Body of pancreas (tissue), 4 donors: ENCODE measurements at regions not wholly inside any gene's neighbourhood (a gene's known extent, or its start where the extent isn't known, plus 50 kb on each side); places are given as distances from the start of the nearest gene placed in this dataset.

Experiments
- ATAC-seq: fragments of 150-250 bp; one replicate; pipeline ENCODE4 v1.9.1; 2016
- DNase-seq, 4 donors: peaks; one replicate each; pipeline ENCODE4 v3.0.0-alpha.2; 2019
- H3K27ac ChIP-seq, 4 donors: fragments of 200-600 bp; sonication (generic); 1 replicate in 3 of 4; 2 replicates in 1 of 4; pipeline versions ENCODE4 v1.5.1 to v1.6.1; 2016 to 2019; ENCODE audit warnings: mild to moderate bottlenecking in 1 of 4, mixed read lengths in 1 of 4, moderate library complexity in 1 of 4
- H3K27me3 ChIP-seq, 2 donors: fragments of 200-600 bp; sonication (generic); one replicate each; pipeline ENCODE4 v1.6.0; 2016; ENCODE audit warnings: mild to moderate bottlenecking in 1 of 2
- H3K36me3 ChIP-seq, 2 donors: fragments of 200-600 bp; sonication (generic); replicated peaks in 1 of 2; 2 replicates each; pipeline ENCODE4 v1.5.1; 2016; ENCODE audit warnings: low read depth in 2 of 2; ENCODE audit not compliant: insufficient read depth in 1 of 2
- H3K4me1 ChIP-seq: fragments of 200-600 bp; sonication (generic); one replicate; pipeline ENCODE4 v1.6.0; 2016
- H3K4me3 ChIP-seq, 2 donors: fragments of 200-600 bp; sonication (generic); 1 replicate in 1 of 2; 2 replicates in 1 of 2; pipeline ENCODE4 v1.5.1; 2016 to 2019
- H3K9me3 ChIP-seq, 3 donors: fragments of 200-600 bp; sonication (generic); 1 replicate in 2 of 3; 2 replicates in 1 of 3; pipeline ENCODE4 v1.5.1; 2016
- POLR2A ChIP-seq, 3 donors: fragments of 450-650 bp; IDR thresholded peaks; one replicate each; pipeline ENCODE4 v1.6.1; 2016; ENCODE audit warnings: antibody characterized with exemption in 3 of 3, mild to moderate bottlenecking in 2 of 3
- WGBS, 2 donors: methylation state at CpG; one replicate each; pipeline ENCODE4 v1.1.5; 2017; 5-methylcytosine and 5-hydroxymethylcytosine counted together
- intact Hi-C: fragments of 100-400 bp; cut with DNase I; formaldehyde crosslinking; loops from one replicate; pipeline ENCODE4 v1.15.1; 2023
- TF ChIP-seq, protein P1 (sequence below), 7 experiments: fragments of 450-650 bp in 4 of 7; fragments of 200-600 bp in 3 of 7; sonication (generic) in 3 of 7; IDR thresholded peaks; one replicate each; pipeline ENCODE4 v1.5.1; 2016 to 2019; ENCODE audit warnings: antibody characterized with exemption in 7 of 7

DNA sequence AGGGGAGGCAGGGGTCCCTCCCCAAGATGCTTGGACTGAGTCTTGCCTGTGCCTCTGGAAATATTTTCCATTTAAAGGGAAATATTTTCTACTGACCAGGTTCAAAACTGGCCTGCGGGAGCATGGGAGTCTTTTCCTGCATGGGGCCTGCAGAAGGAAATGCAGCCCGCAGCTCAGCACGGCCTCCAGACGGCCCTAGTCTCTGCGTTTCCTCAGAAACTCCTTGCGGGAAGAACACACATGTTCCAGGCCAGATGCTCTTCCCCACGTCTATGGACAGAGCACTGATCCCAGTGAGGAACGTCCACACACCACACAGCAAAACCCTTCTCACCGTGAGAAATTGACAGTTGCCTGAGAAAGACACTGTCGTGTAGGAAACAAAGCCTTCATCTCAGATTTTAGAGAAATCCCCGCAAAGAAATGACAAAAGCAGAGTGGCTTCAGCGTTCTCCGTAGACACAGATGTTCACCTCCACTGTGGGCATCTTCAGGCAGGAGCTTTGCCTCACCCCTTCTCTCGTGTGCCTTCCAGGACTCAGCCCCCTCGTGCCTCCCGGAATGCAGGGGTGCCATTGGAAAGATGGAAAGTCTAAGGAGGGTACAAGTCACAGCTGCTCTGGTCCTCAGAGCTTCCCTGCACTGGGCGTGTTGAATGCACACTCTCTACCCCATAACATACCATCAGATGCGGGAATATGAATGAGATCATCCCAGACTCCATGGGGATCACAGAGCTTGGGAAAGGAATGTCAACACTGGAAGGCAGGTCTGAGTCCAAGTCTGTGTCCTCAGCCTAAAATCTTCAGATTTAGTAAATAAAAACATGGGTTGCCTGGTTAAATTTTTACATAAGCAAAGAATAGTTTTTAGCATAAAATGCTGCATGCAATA is 438.7 kb upstream of the SALL3 start:
- H3K4me1 ChIP-seq = peaks cover 20% of the 10 kb centered on the region
- no peak for DNase-seq
- no peak overlapping the region for H3K4me3 ChIP-seq
- H3K36me3 ChIP-seq = no peaks in the 10 kb centered on the region
- ATAC-seq = no peak
- no peaks in the 10 kb centered on the region for H3K27me3 ChIP-seq
- no peaks in the 10 kb centered on the region for H3K9me3 ChIP-seq
- intact Hi-C loops = no loop called here
- no peak for TF ChIP-seq POLR2A (IDR thresholded peaks at IDR 0.05)
- TF ChIP-seq, protein P1, sequence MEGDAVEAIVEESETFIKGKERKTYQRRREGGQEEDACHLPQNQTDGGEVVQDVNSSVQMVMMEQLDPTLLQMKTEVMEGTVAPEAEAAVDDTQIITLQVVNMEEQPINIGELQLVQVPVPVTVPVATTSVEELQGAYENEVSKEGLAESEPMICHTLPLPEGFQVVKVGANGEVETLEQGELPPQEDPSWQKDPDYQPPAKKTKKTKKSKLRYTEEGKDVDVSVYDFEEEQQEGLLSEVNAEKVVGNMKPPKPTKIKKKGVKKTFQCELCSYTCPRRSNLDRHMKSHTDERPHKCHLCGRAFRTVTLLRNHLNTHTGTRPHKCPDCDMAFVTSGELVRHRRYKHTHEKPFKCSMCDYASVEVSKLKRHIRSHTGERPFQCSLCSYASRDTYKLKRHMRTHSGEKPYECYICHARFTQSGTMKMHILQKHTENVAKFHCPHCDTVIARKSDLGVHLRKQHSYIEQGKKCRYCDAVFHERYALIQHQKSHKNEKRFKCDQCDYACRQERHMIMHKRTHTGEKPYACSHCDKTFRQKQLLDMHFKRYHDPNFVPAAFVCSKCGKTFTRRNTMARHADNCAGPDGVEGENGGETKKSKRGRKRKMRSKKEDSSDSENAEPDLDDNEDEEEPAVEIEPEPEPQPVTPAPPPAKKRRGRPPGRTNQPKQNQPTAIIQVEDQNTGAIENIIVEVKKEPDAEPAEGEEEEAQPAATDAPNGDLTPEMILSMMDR (IDR thresholded peaks at IDR 0.05) = no peak
- peak overlapping the region in 1 of 4 donors; percentile 7 for H3K27ac ChIP-seq
- WGBS, 2 donors = 40 to 46% methylated on average over 16 to 18 of the region's 18 CpGs

DNA sequence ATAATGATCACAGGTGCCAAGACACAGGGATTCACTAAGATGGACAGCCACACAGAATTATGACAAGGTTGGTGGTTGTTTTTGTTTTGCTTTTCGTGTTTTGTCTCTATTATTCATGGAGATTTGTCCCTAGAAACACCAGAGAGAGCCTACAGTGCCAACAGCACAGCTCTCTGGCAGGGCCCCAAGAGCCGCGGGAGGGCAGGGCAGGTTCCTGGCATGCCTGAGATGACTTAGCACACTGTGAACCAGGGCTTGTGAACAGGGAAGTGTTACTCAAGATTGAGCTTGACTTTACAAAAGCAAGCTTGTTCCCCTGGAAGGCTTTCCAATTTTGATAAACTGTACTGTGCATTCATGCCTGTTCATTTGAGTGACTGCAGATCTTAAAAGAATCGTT is 437.4 kb upstream of the SALL3 start:
- H3K9me3 ChIP-seq = no peaks in the 10 kb centered on the region
- peak overlapping the region in 3 of 4 donors; percentile 38 to 72 (median 55) for H3K27ac ChIP-seq
- H3K4me1 ChIP-seq = peaks cover 20% of the 10 kb centered on the region
- no peaks in the 10 kb centered on the region for H3K27me3 ChIP-seq
- TF ChIP-seq, protein P1 (IDR thresholded peaks at IDR 0.05) = no peak
- no peak for TF ChIP-seq POLR2A (IDR thresholded peaks at IDR 0.05)
- H3K36me3 ChIP-seq = no peaks in the 10 kb centered on the region
- DNase-seq (peak; percentile 79 to 87 (median 84)), ATAC-seq (peak; percentile 96)
- H3K4me3 ChIP-seq = no peak overlapping the region
- intact Hi-C loops = no loop called here
- WGBS, 2 donors = 3 to 6% methylated on average over 2 to 4 of the region's 4 CpGs

DNA sequence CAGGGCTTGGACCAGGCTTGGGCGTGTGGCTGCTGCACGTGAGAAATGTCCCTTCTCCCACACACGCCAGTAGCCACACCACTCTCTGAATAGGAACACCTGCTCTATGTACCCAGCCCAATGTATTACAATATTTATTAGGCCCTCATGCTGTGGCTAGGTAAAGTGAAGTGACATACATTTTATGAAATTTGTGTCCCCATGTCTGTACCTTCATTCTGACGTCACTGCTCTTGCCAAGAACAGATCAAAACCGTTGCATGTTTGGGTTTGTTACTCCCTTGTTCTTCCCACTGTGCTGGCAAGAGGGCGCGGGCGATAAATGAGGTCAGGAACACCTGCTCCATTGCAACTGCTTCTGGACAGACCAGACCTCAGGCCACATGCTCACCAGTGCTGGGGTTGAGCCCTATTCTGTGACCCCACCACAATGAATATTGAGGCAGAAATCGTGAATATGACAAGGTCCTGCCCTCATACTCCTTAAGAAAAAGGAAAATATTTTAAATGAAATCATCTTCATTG is 436.4 kb upstream of the SALL3 start:
- peaks cover 20% of the 10 kb centered on the region for H3K4me1 ChIP-seq
- H3K9me3 ChIP-seq = no peaks in the 10 kb centered on the region
- TF ChIP-seq, protein P1 (IDR thresholded peaks at IDR 0.05) = no peak
- TF ChIP-seq POLR2A (IDR thresholded peaks at IDR 0.05) = no peak
- H3K4me3 ChIP-seq = no peak overlapping the region
- H3K27me3 ChIP-seq = no peaks in the 10 kb centered on the region
- H3K27ac ChIP-seq = peak overlapping the region in 3 of 4 donors; percentile 38 to 72 (median 55)
- intact Hi-C loops = no loop called here
- WGBS, 2 donors = 65 to 69% methylated on average over 9 of the region's 9 CpGs
- H3K36me3 ChIP-seq = no peaks in the 10 kb centered on the region
- no peak for ATAC-seq
- no peak for DNase-seq

DNA sequence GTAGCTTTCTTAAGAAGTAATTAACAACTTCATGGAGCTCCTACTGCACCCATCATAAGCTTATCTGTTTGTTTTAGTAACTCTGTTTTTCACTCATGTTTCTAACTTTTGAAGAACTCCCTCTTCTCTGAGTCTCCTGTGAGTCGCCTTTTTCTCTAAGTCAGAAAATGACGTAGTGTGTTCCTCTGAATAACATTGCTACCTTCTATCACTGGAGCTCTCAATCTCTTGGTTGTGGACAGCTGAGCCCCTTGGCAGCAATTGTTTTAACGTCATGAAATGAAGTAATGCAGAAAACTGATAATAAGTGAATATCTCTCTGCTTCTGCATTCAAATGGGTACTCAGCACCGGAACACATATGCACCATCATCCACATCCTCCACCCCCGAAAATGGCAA is 433.3 kb upstream of the SALL3 start:
- no peak for TF ChIP-seq POLR2A (IDR thresholded peaks at IDR 0.05)
- TF ChIP-seq, protein P1 (IDR thresholded peaks at IDR 0.05) = no peak
- Histone ChIP-seq H3K27ac (no peak overlapping the region), H3K4me1 (peaks cover 20% of the 10 kb centered on the region), H3K27me3 (no peaks in the 10 kb centered on the region), H3K4me3 (no peak overlapping the region), H3K9me3 (no peaks in the 10 kb centered on the region), H3K36me3 (no peaks in the 10 kb centered on the region)
- 59 to 63% methylated on average over 5 of the region's 5 CpGs for WGBS, 2 donors
- intact Hi-C loops = no loop called here
- DNase-seq = no peak
- no peak for ATAC-seq
